Body of pancreas (tissue), 4 donors: ENCODE measurements at regions not wholly inside any gene's neighbourhood (a gene's known extent, or its start where the extent isn't known, plus 50 kb on each side); places are given as distances from the start of the nearest gene placed in this dataset.
"Not testable (repeated sequence)": the region's sequence is repeated elsewhere in the genome, so short reads cannot be mapped to it uniquely, and the experiment has no call there.

Experiments
- ATAC-seq: fragments of 150-250 bp; one replicate; pipeline ENCODE4 v1.9.1; 2016
- DNase-seq, 4 donors: peaks; one replicate each; pipeline ENCODE4 v3.0.0-alpha.2; 2019
- H3K27ac ChIP-seq, 4 donors: fragments of 200-600 bp; sonication (generic); 1 replicate in 3 of 4; 2 replicates in 1 of 4; pipeline versions ENCODE4 v1.5.1 to v1.6.1; 2016 to 2019; ENCODE audit warnings: mild to moderate bottlenecking in 1 of 4, mixed read lengths in 1 of 4, moderate library complexity in 1 of 4
- H3K27me3 ChIP-seq, 2 donors: fragments of 200-600 bp; sonication (generic); one replicate each; pipeline ENCODE4 v1.6.0; 2016; ENCODE audit warnings: mild to moderate bottlenecking in 1 of 2
- H3K36me3 ChIP-seq, 2 donors: fragments of 200-600 bp; sonication (generic); replicated peaks in 1 of 2; 2 replicates each; pipeline ENCODE4 v1.5.1; 2016; ENCODE audit warnings: low read depth in 2 of 2; ENCODE audit not compliant: insufficient read depth in 1 of 2
- H3K4me1 ChIP-seq: fragments of 200-600 bp; sonication (generic); one replicate; pipeline ENCODE4 v1.6.0; 2016
- H3K4me3 ChIP-seq, 2 donors: fragments of 200-600 bp; sonication (generic); 1 replicate in 1 of 2; 2 replicates in 1 of 2; pipeline ENCODE4 v1.5.1; 2016 to 2019
- H3K9me3 ChIP-seq, 3 donors: fragments of 200-600 bp; sonication (generic); 1 replicate in 2 of 3; 2 replicates in 1 of 3; pipeline ENCODE4 v1.5.1; 2016
- CTCF ChIP-seq, 7 experiments: fragments of 450-650 bp in 4 of 7; fragments of 200-600 bp in 3 of 7; sonication (generic) in 3 of 7; IDR thresholded peaks; one replicate each; pipeline ENCODE4 v1.5.1; 2016 to 2019; ENCODE audit warnings: antibody characterized with exemption in 7 of 7
- POLR2A ChIP-seq, 3 donors: fragments of 450-650 bp; IDR thresholded peaks; one replicate each; pipeline ENCODE4 v1.6.1; 2016; ENCODE audit warnings: antibody characterized with exemption in 3 of 3, mild to moderate bottlenecking in 2 of 3
- WGBS, 2 donors: methylation state at CpG; one replicate each; pipeline ENCODE4 v1.1.5; 2017; 5-methylcytosine and 5-hydroxymethylcytosine counted together
- intact Hi-C: fragments of 100-400 bp; cut with DNase I; formaldehyde crosslinking; loops from one replicate; pipeline ENCODE4 v1.15.1; 2023

GRCh38 chr18:40120356-40120755 lies 1834.7 kb upstream of the PIK3C3 start:
- no peak for ATAC-seq
- Histone ChIP-seq H3K36me3 (no peaks in the 10 kb centered on the region), H3K4me3 (no peak overlapping the region), H3K4me1 (no peaks in the 10 kb centered on the region), H3K9me3 (no peaks in the 10 kb centered on the region), H3K27me3 (no peaks in the 10 kb centered on the region), H3K27ac (no peak overlapping the region)
- no peak for DNase-seq
- TF ChIP-seq CTCF (IDR thresholded peaks at IDR 0.05): no peak
- no peak for TF ChIP-seq POLR2A (IDR thresholded peaks at IDR 0.05)
- WGBS, 2 donors: 89 to 90% methylated on average over 1 of the region's 1 CpG
- intact Hi-C loops: no loop called here

GRCh38 chr18:40119581-40119980 lies 1835.5 kb upstream of the PIK3C3 start:
- H3K4me3 ChIP-seq, H3K4me1 ChIP-seq, intact Hi-C loops, ATAC-seq, H3K36me3 ChIP-seq, H3K27ac ChIP-seq, DNase-seq, H3K27me3 ChIP-seq, H3K9me3 ChIP-seq: not testable (repeated sequence)
- WGBS, 2 donors: 69 to 79% methylated on average over 6 to 10 of the region's 10 CpGs

- no peaks in the 10 kb centered on the region for H3K9me3 ChIP-seq
- TF ChIP-seq CTCF (IDR thresholded peaks at IDR 0.05) (no peak), POLR2A (IDR thresholded peaks at IDR 0.05) (no peak)
- H3K27me3 ChIP-seq: no peaks in the 10 kb centered on the region
- no peaks in the 10 kb centered on the region for H3K36me3 ChIP-seq
- 72 to 81% methylated on average over 3 of the region's 3 CpGs for WGBS, 2 donors
- H3K4me1 ChIP-seq: no peaks in the 10 kb centered on the region
- H3K4me3 ChIP-seq: no peak overlapping the region
- ATAC-seq (no peak), DNase-seq (no peak)
- no peak overlapping the region for H3K27ac ChIP-seq
- intact Hi-C loops: no loop called here
These were observed 1844.6 kb upstream of the PIK3C3 start for GRCh38 chr18:40110455-40110854.

GRCh38 chr18:40109252-40110049 lies 1845.6 kb upstream of the PIK3C3 start:
- H3K4me3 ChIP-seq: no peak overlapping the region
- intact Hi-C loops: no loop called here
- no peaks in the 10 kb centered on the region for H3K9me3 ChIP-seq
- no peaks in the 10 kb centered on the region for H3K27me3 ChIP-seq
- 10 to 21% methylated on average over 2 of the region's 2 CpGs for WGBS, 2 donors
- DNase-seq: no peak
- no peaks in the 10 kb centered on the region for H3K4me1 ChIP-seq
- no peak overlapping the region for H3K27ac ChIP-seq
- H3K36me3 ChIP-seq: no peaks in the 10 kb centered on the region
- TF ChIP-seq CTCF (IDR thresholded peaks at IDR 0.05) (no peak), POLR2A (IDR thresholded peaks at IDR 0.05) (no peak)
- ATAC-seq: no peak

- DNase-seq: no peak
- intact Hi-C loops: no loop called here
These were observed 1846.4 kb upstream of the PIK3C3 start for GRCh38 chr18:40108596-40108995.

More at GRCh38 chr18:40108596-40108995, 1846.4 kb upstream of the PIK3C3 start:
- no peaks in the 10 kb centered on the region for H3K9me3 ChIP-seq
- H3K36me3 ChIP-seq: no peaks in the 10 kb centered on the region
- H3K4me3 ChIP-seq: no peak overlapping the region
- H3K4me1 ChIP-seq: no peaks in the 10 kb centered on the region
- WGBS, 2 donors: 36 to 47% methylated on average over 5 of the region's 5 CpGs
- TF ChIP-seq CTCF (IDR thresholded peaks at IDR 0.05): no peak
- TF ChIP-seq POLR2A (IDR thresholded peaks at IDR 0.05): no peak
- H3K27ac ChIP-seq: no peak overlapping the region
- ATAC-seq: no peak
- H3K27me3 ChIP-seq: no peaks in the 10 kb centered on the region
